ENCODE measurements at regions not wholly inside any gene's neighbourhood (a gene's known extent, or its start where the extent isn't known, plus 50 kb on each side); places are given as distances from the start of the nearest gene placed in this dataset.
"Not testable (repeated sequence)": the region's sequence is repeated elsewhere in the genome, so short reads cannot be mapped to it uniquely, and the experiment has no call there.

GRCh38 chr18:35837922-35838496 lies 134.5 kb upstream of the RMP24 start:
- H2AFZ ChIP-seq: no peak overlapping the region
- no peaks in the 10 kb centered on the region for H3K36me3 ChIP-seq (ENCODE audit: control insufficient read depth, insufficient read depth, low read length)
- H3K27ac ChIP-seq: no peak overlapping the region
- no peak overlapping the region for H3K4me3 ChIP-seq (ENCODE audit: low read depth, low read length)
- no peaks in the 10 kb centered on the region for H3K4me1 ChIP-seq
- no peaks in the 10 kb centered on the region for H3K79me2 ChIP-seq
- no peak overlapping the region for H3K9ac ChIP-seq
- TF ChIP-seq CTCF (IDR thresholded peaks at IDR 0.05): no peak
- no peaks in the 10 kb centered on the region for H3K27me3 ChIP-seq (ENCODE audit: control insufficient read depth, insufficient read depth, low read length)
- no peak overlapping the region for H3K4me2 ChIP-seq (ENCODE audit: low read length)
- no peaks in the 10 kb centered on the region for H3K9me3 ChIP-seq (ENCODE audit: control insufficient read depth, low read length)

DNA sequence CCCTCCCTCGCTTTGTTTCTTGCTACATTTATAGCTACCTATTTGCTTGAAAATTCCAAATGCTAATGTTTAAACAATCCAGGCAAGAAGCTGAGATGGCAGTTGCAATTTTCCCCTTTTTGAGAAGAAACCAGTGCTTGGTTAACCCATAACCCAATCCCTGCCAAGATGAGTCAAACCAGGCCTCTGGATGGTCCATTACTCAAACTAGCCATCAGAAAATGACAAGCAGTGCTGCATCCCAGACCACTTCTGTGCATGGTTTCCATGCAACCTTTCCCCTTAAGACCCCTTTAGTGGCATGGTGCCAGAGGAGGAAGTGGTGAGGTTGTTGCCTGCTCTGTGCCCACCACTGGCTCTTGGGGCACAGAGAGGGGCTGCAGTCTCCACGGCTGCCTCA lies 131.2 kb upstream of the RMP24 start:
- Histone ChIP-seq H2AFZ (no peak overlapping the region), H3K4me2 (ENCODE audit: low read length) (no peak overlapping the region), H3K4me3 (ENCODE audit: low read depth, low read length) (no peak overlapping the region), H3K79me2 (no peaks in the 10 kb centered on the region), H3K9me3 (ENCODE audit: control insufficient read depth, low read length) (no peaks in the 10 kb centered on the region), H3K9ac (no peak overlapping the region), H3K27ac (no peak overlapping the region), H3K36me3 (ENCODE audit: control insufficient read depth, insufficient read depth, low read length) (no peaks in the 10 kb centered on the region), H3K27me3 (ENCODE audit: control insufficient read depth, insufficient read depth, low read length) (no peaks in the 10 kb centered on the region), H3K4me1 (no peaks in the 10 kb centered on the region)
- no peak for TF ChIP-seq CTCF (IDR thresholded peaks at IDR 0.05)

GRCh38 chr18:35842536-35842935 lies 129.9 kb upstream of the RMP24 start:
- no peaks in the 10 kb centered on the region for H3K4me1 ChIP-seq

DNA sequence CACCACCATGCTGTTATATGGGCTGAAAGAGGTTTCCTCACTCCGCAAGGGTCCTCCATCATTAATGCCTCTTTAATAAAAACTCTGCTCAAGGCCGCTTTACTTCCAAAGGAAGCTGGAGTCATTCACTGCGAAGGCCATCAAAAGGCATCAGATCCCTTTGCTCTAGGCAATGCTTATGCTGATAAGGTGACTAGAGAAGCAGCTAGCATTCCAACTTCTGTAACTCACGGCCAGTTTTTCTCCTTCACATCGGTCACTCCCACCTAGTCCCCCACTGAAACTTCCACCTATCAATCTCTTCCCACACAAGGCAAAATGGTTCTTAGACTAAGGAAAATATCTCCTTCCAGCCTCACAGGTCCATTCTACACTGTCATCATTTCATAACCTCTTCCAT lies 124.2 kb upstream of the RMP24 start:
- not testable (repeated sequence) for H3K27ac ChIP-seq; H3K4me2 ChIP-seq (ENCODE audit: low read length); H2AFZ ChIP-seq; H3K4me3 ChIP-seq (ENCODE audit: low read depth, low read length); H3K79me2 ChIP-seq; H3K4me1 ChIP-seq; H3K36me3 ChIP-seq (ENCODE audit: control insufficient read depth, insufficient read depth, low read length); H3K9me3 ChIP-seq (ENCODE audit: control insufficient read depth, low read length); H3K27me3 ChIP-seq (ENCODE audit: control insufficient read depth, insufficient read depth, low read length); H3K9ac ChIP-seq

More at GRCh38 chr18:35842536-35842935, 129.9 kb upstream of the RMP24 start:
- Histone ChIP-seq H3K4me2 (ENCODE audit: low read length) (no peak overlapping the region), H3K4me3 (ENCODE audit: low read depth, low read length) (no peak overlapping the region), H3K9me3 (ENCODE audit: control insufficient read depth, low read length) (no peaks in the 10 kb centered on the region), H3K9ac (no peak overlapping the region), H2AFZ (no peak overlapping the region), H3K27ac (no peak overlapping the region), H3K27me3 (ENCODE audit: control insufficient read depth, insufficient read depth, low read length) (no peaks in the 10 kb centered on the region), H3K36me3 (ENCODE audit: control insufficient read depth, insufficient read depth, low read length) (no peaks in the 10 kb centered on the region), H3K79me2 (no peaks in the 10 kb centered on the region)
- no peak for TF ChIP-seq CTCF (IDR thresholded peaks at IDR 0.05)

DNA sequence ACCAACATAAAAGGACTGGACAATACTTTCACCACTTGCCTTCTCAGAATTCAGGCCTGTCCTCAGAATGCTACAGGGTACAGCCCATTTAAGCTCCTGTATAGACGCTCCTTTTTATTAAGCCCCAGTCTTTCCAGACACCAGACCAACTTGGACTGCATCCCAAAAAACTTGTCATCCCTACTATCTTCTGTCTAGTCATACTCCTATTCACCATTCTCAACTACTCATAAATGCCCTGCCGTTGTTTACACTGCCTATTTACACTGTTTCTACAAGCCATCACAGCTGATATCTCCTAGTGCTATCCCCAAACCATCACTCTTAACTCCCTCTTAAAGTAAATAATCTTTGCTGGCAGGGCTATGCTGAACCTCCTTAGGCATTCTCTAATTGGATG lies 123.2 kb upstream of the RMP24 start:
- H3K9ac ChIP-seq; H2AFZ ChIP-seq; H3K79me2 ChIP-seq; H3K4me1 ChIP-seq; H3K36me3 ChIP-seq (ENCODE audit: control insufficient read depth, insufficient read depth, low read length); H3K4me2 ChIP-seq (ENCODE audit: low read length); H3K4me3 ChIP-seq (ENCODE audit: low read depth, low read length); H3K27me3 ChIP-seq (ENCODE audit: control insufficient read depth, insufficient read depth, low read length); H3K9me3 ChIP-seq (ENCODE audit: control insufficient read depth, low read length); H3K27ac ChIP-seq: not testable (repeated sequence)

GRCh38 chr18:35851286-35851970 lies 121.1 kb upstream of the RMP24 start:
- no peaks in the 10 kb centered on the region for H3K36me3 ChIP-seq (ENCODE audit: control insufficient read depth, insufficient read depth, low read length)

More at GRCh38 chr18:35851286-35851970, 121.1 kb upstream of the RMP24 start:
- H2AFZ ChIP-seq: no peak overlapping the region
- H3K4me1 ChIP-seq: no peaks in the 10 kb centered on the region
- no peak overlapping the region for H3K9ac ChIP-seq
- H3K4me3 ChIP-seq (ENCODE audit: low read depth, low read length): no peak overlapping the region
- no peaks in the 10 kb centered on the region for H3K27me3 ChIP-seq (ENCODE audit: control insufficient read depth, insufficient read depth, low read length)
- no peak overlapping the region for H3K4me2 ChIP-seq (ENCODE audit: low read length)
- no peaks in the 10 kb centered on the region for H3K9me3 ChIP-seq (ENCODE audit: control insufficient read depth, low read length)
- no peak for TF ChIP-seq CTCF (IDR thresholded peaks at IDR 0.05)
- no peak overlapping the region for H3K27ac ChIP-seq
- H3K79me2 ChIP-seq: no peaks in the 10 kb centered on the region
